Immature natural killer cell (primary cell): ENCODE measurements at regions not wholly inside any gene's neighbourhood (a gene's known extent, or its start where the extent isn't known, plus 50 kb on each side); places are given as distances from the start of the nearest gene placed in this dataset.

Experiments used
- DNase-seq, 3 donors: peaks; one replicate each; pipeline ENCODE4 v3.0.0; 2022; ENCODE audit warnings: mixed read lengths in 1 of 3
- H3K27ac Mint-ChIP-seq, 6 donors: one replicate each; pipeline ENCODE4 v1.8.0; 2020; ENCODE audit warnings: mixed read lengths in 6 of 6, mild to moderate bottlenecking in 5 of 6, inconsistent platforms in 4 of 6, moderate library complexity in 3 of 6
- H3K27me3 Mint-ChIP-seq, 3 donors: one replicate each; pipeline ENCODE4 v1.8.0; 2020 to 2021; ENCODE audit warnings: low read depth in 3 of 3, mild to moderate bottlenecking in 3 of 3, mixed read lengths in 3 of 3, moderate library complexity in 3 of 3, inconsistent platforms in 1 of 3
- H3K36me3 Mint-ChIP-seq, 3 donors: one replicate each; pipeline ENCODE4 v1.8.0; 2020; ENCODE audit warnings: mixed read lengths in 3 of 3, inconsistent platforms in 2 of 3, mild to moderate bottlenecking in 2 of 3
- H3K4me1 Mint-ChIP-seq, 2 donors: one replicate each; pipeline ENCODE4 v1.8.0; 2020; ENCODE audit warnings: inconsistent platforms in 2 of 2, mild to moderate bottlenecking in 2 of 2, mixed read lengths in 2 of 2, moderate library complexity in 1 of 2
- H3K4me3 Mint-ChIP-seq, 5 donors: one replicate each; pipeline ENCODE4 v1.8.0; 2020; ENCODE audit warnings: mild to moderate bottlenecking in 5 of 5, mixed read lengths in 5 of 5, inconsistent platforms in 3 of 5, moderate library complexity in 3 of 5
- H3K9me3 Mint-ChIP-seq, 6 donors: one replicate each; pipeline ENCODE4 v1.8.0; 2020; ENCODE audit warnings: mild to moderate bottlenecking in 6 of 6, mixed read lengths in 6 of 6, inconsistent platforms in 4 of 6, moderate library complexity in 3 of 6

GRCh38 chr15:92224843-92225242 lies 168.8 kb upstream of the ST8SIA2 start:
- H3K9me3 Mint-ChIP-seq = peaks cover 0 to 2% (median 0%) of the 10 kb centered on the region in 6 donors
- peaks cover 3 to 13% (median 3%) of the 10 kb centered on the region in 3 donors for H3K27me3 Mint-ChIP-seq
- no peak overlapping the region for H3K4me3 Mint-ChIP-seq
- DNase-seq = no peak
- no peaks in the 10 kb centered on the region for H3K4me1 Mint-ChIP-seq
- no peak overlapping the region for H3K27ac Mint-ChIP-seq
- no peaks in the 10 kb centered on the region for H3K36me3 Mint-ChIP-seq

GRCh38 chr15:92226020-92226612 lies 167.6 kb upstream of the ST8SIA2 start:
- H3K27ac Mint-ChIP-seq = no peak overlapping the region
- no peaks in the 10 kb centered on the region for H3K36me3 Mint-ChIP-seq

GRCh38 chr15:92228830-92229229 lies 164.9 kb upstream of the ST8SIA2 start:
- Mint-ChIP-seq H3K9me3 (peaks cover 0 to 2% (median 0%) of the 10 kb centered on the region in 6 donors), H3K4me3 (no peak overlapping the region), H3K27me3 (peaks cover 3 to 18% (median 4%) of the 10 kb centered on the region in 3 donors), H3K27ac (no peak overlapping the region), H3K4me1 (no peaks in the 10 kb centered on the region), H3K36me3 (no peaks in the 10 kb centered on the region)
- DNase-seq = no peak

More at GRCh38 chr15:92226020-92226612, 167.6 kb upstream of the ST8SIA2 start:
- DNase-seq = peak in 1 of 3 donors; percentile 7
- Mint-ChIP-seq H3K4me3 (no peak overlapping the region), H3K27me3 (peaks cover 3 to 13% (median 3%) of the 10 kb centered on the region in 3 donors), H3K9me3 (peaks cover 0 to 2% (median 0%) of the 10 kb centered on the region in 6 donors), H3K4me1 (no peaks in the 10 kb centered on the region)

GRCh38 chr15:92231461-92231860 lies 162.2 kb upstream of the ST8SIA2 start:
- Mint-ChIP-seq H3K27me3 (peaks cover 4 to 23% (median 6%) of the 10 kb centered on the region in 3 donors), H3K36me3 (no peaks in the 10 kb centered on the region), H3K4me1 (no peaks in the 10 kb centered on the region), H3K27ac (no peak overlapping the region), H3K4me3 (no peak overlapping the region), H3K9me3 (peaks cover 0 to 16% (median 6%) of the 10 kb centered on the region in 6 donors)
- no peak for DNase-seq

GRCh38 chr15:92232317-92232716 lies 161.4 kb upstream of the ST8SIA2 start:
- no peaks in the 10 kb centered on the region for H3K4me1 Mint-ChIP-seq
- peaks cover 4 to 27% (median 6%) of the 10 kb centered on the region in 3 donors for H3K27me3 Mint-ChIP-seq
- H3K36me3 Mint-ChIP-seq = no peaks in the 10 kb centered on the region
- peaks cover 0 to 16% (median 6%) of the 10 kb centered on the region in 6 donors for H3K9me3 Mint-ChIP-seq
- no peak overlapping the region for H3K4me3 Mint-ChIP-seq
- no peak overlapping the region for H3K27ac Mint-ChIP-seq
- DNase-seq = no peak

GRCh38 chr15:92232876-92233275 lies 160.8 kb upstream of the ST8SIA2 start:
- H3K4me3 Mint-ChIP-seq = no peak overlapping the region
- DNase-seq = no peak
- peaks cover 0 to 16% (median 6%) of the 10 kb centered on the region in 6 donors for H3K9me3 Mint-ChIP-seq
- peaks cover 4 to 27% (median 6%) of the 10 kb centered on the region in 3 donors for H3K27me3 Mint-ChIP-seq
- no peak overlapping the region for H3K27ac Mint-ChIP-seq
- no peaks in the 10 kb centered on the region for H3K36me3 Mint-ChIP-seq
- H3K4me1 Mint-ChIP-seq = no peaks in the 10 kb centered on the region

GRCh38 chr15:92243227-92243626 lies 150.5 kb upstream of the ST8SIA2 start:
- H3K4me3 Mint-ChIP-seq = no peak overlapping the region
- H3K27me3 Mint-ChIP-seq = peaks cover 6 to 11% (median 9%) of the 10 kb centered on the region in 3 donors

GRCh38 chr15:92244703-92245102 lies 149.0 kb upstream of the ST8SIA2 start:
- peaks cover 0 to 2% (median 0%) of the 10 kb centered on the region in 6 donors for H3K9me3 Mint-ChIP-seq
- H3K27me3 Mint-ChIP-seq = peaks cover 4 to 9% (median 5%) of the 10 kb centered on the region in 3 donors
- DNase-seq = no peak
- no peak overlapping the region for H3K4me3 Mint-ChIP-seq
- H3K36me3 Mint-ChIP-seq = no peaks in the 10 kb centered on the region
- H3K27ac Mint-ChIP-seq = no peak overlapping the region
- H3K4me1 Mint-ChIP-seq = no peaks in the 10 kb centered on the region

More at GRCh38 chr15:92243227-92243626, 150.5 kb upstream of the ST8SIA2 start:
- Mint-ChIP-seq H3K27ac (no peak overlapping the region), H3K4me1 (no peaks in the 10 kb centered on the region), H3K36me3 (no peaks in the 10 kb centered on the region), H3K9me3 (peaks cover 2 to 10% (median 5%) of the 10 kb centered on the region in 6 donors)
- no peak for DNase-seq

GRCh38 chr15:92247649-92248242 lies 145.9 kb upstream of the ST8SIA2 start:
- Mint-ChIP-seq H3K9me3 (peaks cover 0 to 2% (median 0%) of the 10 kb centered on the region in 6 donors), H3K4me3 (no peak overlapping the region), H3K27ac (no peak overlapping the region), H3K4me1 (no peaks in the 10 kb centered on the region), H3K27me3 (peaks cover 3 to 6% (median 4%) of the 10 kb centered on the region in 3 donors), H3K36me3 (no peaks in the 10 kb centered on the region)
- no peak for DNase-seq

GRCh38 chr15:92266796-92267685 lies 126.6 kb upstream of the ST8SIA2 start:
- Mint-ChIP-seq H3K36me3 (no peaks in the 10 kb centered on the region), H3K27ac (no peak overlapping the region), H3K4me1 (no peaks in the 10 kb centered on the region), H3K27me3 (peaks cover 3 to 14% (median 10%) of the 10 kb centered on the region in 3 donors), H3K4me3 (no peak overlapping the region), H3K9me3 (no peaks in the 10 kb centered on the region)
- no peak for DNase-seq

GRCh38 chr15:92268900-92269299 lies 124.8 kb upstream of the ST8SIA2 start:
- Mint-ChIP-seq H3K27ac (no peak overlapping the region), H3K4me3 (no peak overlapping the region), H3K4me1 (no peaks in the 10 kb centered on the region), H3K36me3 (no peaks in the 10 kb centered on the region), H3K9me3 (no peaks in the 10 kb centered on the region), H3K27me3 (peaks cover 3 to 14% (median 13%) of the 10 kb centered on the region in 3 donors)
- no peak for DNase-seq

- peaks cover 0 to 13% (median 8%) of the 10 kb centered on the region in 3 donors for H3K27me3 Mint-ChIP-seq
- no peaks in the 10 kb centered on the region for H3K4me1 Mint-ChIP-seq
- no peaks in the 10 kb centered on the region for H3K9me3 Mint-ChIP-seq
- no peak overlapping the region for H3K4me3 Mint-ChIP-seq
- DNase-seq = no peak
- H3K36me3 Mint-ChIP-seq = no peaks in the 10 kb centered on the region
- no peak overlapping the region for H3K27ac Mint-ChIP-seq
These were observed 122.5 kb upstream of the ST8SIA2 start for GRCh38 chr15:92271179-92271578.

- Mint-ChIP-seq H3K9me3 (no peaks in the 10 kb centered on the region), H3K4me3 (no peak overlapping the region), H3K27me3 (peaks cover 0 to 9% (median 6%) of the 10 kb centered on the region in 3 donors), H3K4me1 (no peaks in the 10 kb centered on the region), H3K27ac (no peak overlapping the region), H3K36me3 (no peaks in the 10 kb centered on the region)
- DNase-seq = no peak
These were observed 121.6 kb upstream of the ST8SIA2 start for GRCh38 chr15:92272106-92272505.

GRCh38 chr15:92273286-92273685 lies 120.4 kb upstream of the ST8SIA2 start:
- no peaks in the 10 kb centered on the region for H3K4me1 Mint-ChIP-seq
- no peaks in the 10 kb centered on the region for H3K9me3 Mint-ChIP-seq
- no peak for DNase-seq
- no peaks in the 10 kb centered on the region for H3K36me3 Mint-ChIP-seq
- no peak overlapping the region for H3K4me3 Mint-ChIP-seq
- no peak overlapping the region for H3K27ac Mint-ChIP-seq
- peaks cover 0 to 7% (median 4%) of the 10 kb centered on the region in 3 donors for H3K27me3 Mint-ChIP-seq
